ENCODE measurements at regions not wholly inside any gene's neighbourhood (a gene's known extent, or its start where the extent isn't known, plus 50 kb on each side); places are given as distances from the start of the nearest gene placed in this dataset.

DNA sequence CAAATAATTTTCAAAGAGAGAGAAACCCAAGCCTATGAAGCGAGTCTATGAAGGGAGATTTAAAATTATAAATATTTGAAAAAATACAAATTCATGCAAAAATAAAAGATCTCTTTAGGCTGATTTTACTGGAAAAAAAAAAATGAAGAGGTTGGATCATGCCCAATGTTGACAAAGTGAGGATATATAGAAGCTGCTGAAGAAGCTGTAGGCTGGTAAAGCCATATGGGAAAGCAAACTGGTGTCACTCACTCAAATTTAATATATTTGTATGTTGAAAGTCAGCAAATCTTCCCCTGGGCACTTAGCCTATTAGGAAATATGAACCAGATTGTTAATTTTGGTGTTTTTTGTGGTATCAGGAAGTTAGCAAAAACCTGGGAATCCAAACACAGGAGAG, 61.8 kb upstream of the BCHE start:
- DNase-seq (ENCODE audit: low read depth) = no peak
- TF ChIP-seq, protein P1, sequence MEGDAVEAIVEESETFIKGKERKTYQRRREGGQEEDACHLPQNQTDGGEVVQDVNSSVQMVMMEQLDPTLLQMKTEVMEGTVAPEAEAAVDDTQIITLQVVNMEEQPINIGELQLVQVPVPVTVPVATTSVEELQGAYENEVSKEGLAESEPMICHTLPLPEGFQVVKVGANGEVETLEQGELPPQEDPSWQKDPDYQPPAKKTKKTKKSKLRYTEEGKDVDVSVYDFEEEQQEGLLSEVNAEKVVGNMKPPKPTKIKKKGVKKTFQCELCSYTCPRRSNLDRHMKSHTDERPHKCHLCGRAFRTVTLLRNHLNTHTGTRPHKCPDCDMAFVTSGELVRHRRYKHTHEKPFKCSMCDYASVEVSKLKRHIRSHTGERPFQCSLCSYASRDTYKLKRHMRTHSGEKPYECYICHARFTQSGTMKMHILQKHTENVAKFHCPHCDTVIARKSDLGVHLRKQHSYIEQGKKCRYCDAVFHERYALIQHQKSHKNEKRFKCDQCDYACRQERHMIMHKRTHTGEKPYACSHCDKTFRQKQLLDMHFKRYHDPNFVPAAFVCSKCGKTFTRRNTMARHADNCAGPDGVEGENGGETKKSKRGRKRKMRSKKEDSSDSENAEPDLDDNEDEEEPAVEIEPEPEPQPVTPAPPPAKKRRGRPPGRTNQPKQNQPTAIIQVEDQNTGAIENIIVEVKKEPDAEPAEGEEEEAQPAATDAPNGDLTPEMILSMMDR (IDR thresholded peaks at IDR 0.05; ENCODE audit: control insufficient read depth, extremely low read depth, insufficient read depth) = no peak
- H3K4me3 ChIP-seq (ENCODE audit: low read depth, low read length) = no peak overlapping the region

GRCh38 chr3:165897137-165897536, 59.9 kb upstream of the BCHE start:
- no peak for DNase-seq (ENCODE audit: low read depth)
- H3K4me3 ChIP-seq (ENCODE audit: low read depth, low read length) = no peak overlapping the region
- TF ChIP-seq, protein P1 (IDR thresholded peaks at IDR 0.05; ENCODE audit: control insufficient read depth, extremely low read depth, insufficient read depth) = no peak

- H3K4me3 ChIP-seq (ENCODE audit: low read depth, low read length) = no peak overlapping the region
- TF ChIP-seq, protein P1 (IDR thresholded peaks at IDR 0.05; ENCODE audit: control insufficient read depth, extremely low read depth, insufficient read depth) = peak; percentile 43
- no peak for DNase-seq (ENCODE audit: low read depth)
Observed at GRCh38 chr3:165895919-165896318, 58.7 kb upstream of the BCHE start.

DNA sequence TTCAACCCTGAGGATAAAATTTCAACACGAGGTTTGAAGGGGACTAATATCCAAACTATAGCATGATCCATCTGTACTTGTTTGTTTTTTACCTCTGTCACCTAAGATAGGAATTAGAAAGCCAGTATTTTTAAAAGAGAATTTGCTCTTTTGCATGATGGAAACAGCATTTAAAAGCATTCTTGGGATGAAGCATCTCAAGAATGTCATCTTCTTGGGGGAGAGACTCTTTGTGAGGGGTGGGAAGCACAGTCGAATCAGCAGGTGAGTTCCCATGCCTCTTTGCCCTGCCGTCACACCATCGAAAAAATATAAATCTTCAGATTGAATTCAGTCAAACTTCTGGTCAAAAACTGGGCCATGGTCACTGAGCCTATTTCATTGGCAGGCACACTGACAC, 55.3 kb upstream of the BCHE start:
- no peak overlapping the region for H3K4me3 ChIP-seq (ENCODE audit: low read depth, low read length)
- TF ChIP-seq, protein P1 (IDR thresholded peaks at IDR 0.05; ENCODE audit: control insufficient read depth, extremely low read depth, insufficient read depth) = no peak
- DNase-seq (ENCODE audit: low read depth) = no peak
